ENCODE measurements at regions not wholly inside any gene's neighbourhood (a gene's known extent, or its start where the extent isn't known, plus 50 kb on each side); places are given as distances from the start of the nearest gene placed in this dataset.

- ATAC-seq (replicated peaks in 1 of 2) (no peak), DNase-seq (no peak)
- Mint-ChIP-seq H3K27ac (no peak overlapping the region), H3K9me3 (peaks cover 4% of the 10 kb centered on the region in 2 donors), H3K27me3 (ENCODE audit: low read depth) (no peaks in the 10 kb centered on the region), H3K4me1 (ENCODE audit: low read depth) (no peaks in the 10 kb centered on the region), H3K4me3 (no peak overlapping the region), H3K36me3 (ENCODE audit: insufficient read depth in 2 of 2) (no peaks in the 10 kb centered on the region)
These were observed 825.6 kb downstream of the TBC1D22A start for GRCh38 chr22:47587861-47588577.

- Mint-ChIP-seq H3K4me1 (ENCODE audit: low read depth) (no peaks in the 10 kb centered on the region), H3K27ac (no peak overlapping the region), H3K4me3 (no peak overlapping the region), H3K9me3 (peaks cover 4% of the 10 kb centered on the region in 2 donors), H3K27me3 (ENCODE audit: low read depth) (no peaks in the 10 kb centered on the region), H3K36me3 (ENCODE audit: insufficient read depth in 2 of 2) (no peaks in the 10 kb centered on the region)
- DNase-seq = no peak
- no peak for ATAC-seq (replicated peaks in 1 of 2)
These were observed 824.9 kb downstream of the TBC1D22A start for GRCh38 chr22:47587361-47587760.

- Mint-ChIP-seq H3K36me3 (ENCODE audit: insufficient read depth in 2 of 2) (no peaks in the 10 kb centered on the region), H3K4me3 (no peak overlapping the region), H3K4me1 (ENCODE audit: low read depth) (no peaks in the 10 kb centered on the region), H3K27ac (no peak overlapping the region), H3K27me3 (ENCODE audit: low read depth) (no peaks in the 10 kb centered on the region), H3K9me3 (peaks cover 4% of the 10 kb centered on the region in 2 donors)
- DNase-seq = no peak
- ATAC-seq (replicated peaks in 1 of 2) = no peak
These were observed 824.5 kb downstream of the TBC1D22A start for GRCh38 chr22:47586946-47587345.

GRCh38 chr22:47586038-47586437 lies 823.6 kb downstream of the TBC1D22A start:
- Mint-ChIP-seq H3K9me3 (peaks cover 4% of the 10 kb centered on the region in 2 donors), H3K36me3 (ENCODE audit: insufficient read depth in 2 of 2) (peaks cover 0 to 3% of the 10 kb centered on the region in 2 donors), H3K27me3 (ENCODE audit: low read depth) (no peaks in the 10 kb centered on the region), H3K27ac (no peak overlapping the region), H3K4me3 (no peak overlapping the region), H3K4me1 (ENCODE audit: low read depth) (no peaks in the 10 kb centered on the region)
- DNase-seq (no peak), ATAC-seq (replicated peaks in 1 of 2) (no peak)

- DNase-seq (no peak), ATAC-seq (replicated peaks in 1 of 2) (no peak)
- Mint-ChIP-seq H3K36me3 (ENCODE audit: insufficient read depth in 2 of 2) (peaks cover 0 to 3% of the 10 kb centered on the region in 2 donors), H3K27ac (no peak overlapping the region), H3K4me1 (ENCODE audit: low read depth) (no peaks in the 10 kb centered on the region), H3K27me3 (ENCODE audit: low read depth) (no peaks in the 10 kb centered on the region), H3K9me3 (peaks cover 4% of the 10 kb centered on the region in 2 donors), H3K4me3 (no peak overlapping the region)
These were observed 821.6 kb downstream of the TBC1D22A start for GRCh38 chr22:47583959-47584562.

- peaks cover 0 to 3% of the 10 kb centered on the region in 2 donors for H3K36me3 Mint-ChIP-seq (ENCODE audit: insufficient read depth in 2 of 2)
- H3K4me3 Mint-ChIP-seq = no peak overlapping the region
- ATAC-seq (replicated peaks in 1 of 2) (no peak), DNase-seq (no peak)
- H3K27me3 Mint-ChIP-seq (ENCODE audit: low read depth) = no peaks in the 10 kb centered on the region
- H3K27ac Mint-ChIP-seq = no peak overlapping the region
- H3K9me3 Mint-ChIP-seq = peaks cover 4% of the 10 kb centered on the region in 2 donors
- H3K4me1 Mint-ChIP-seq (ENCODE audit: low read depth) = no peaks in the 10 kb centered on the region
These were observed 819.6 kb downstream of the TBC1D22A start for GRCh38 chr22:47582067-47582466.

- Mint-ChIP-seq H3K27me3 (ENCODE audit: low read depth) (no peaks in the 10 kb centered on the region), H3K4me3 (no peak overlapping the region), H3K36me3 (ENCODE audit: insufficient read depth in 2 of 2) (peaks cover 0 to 3% of the 10 kb centered on the region in 2 donors), H3K4me1 (ENCODE audit: low read depth) (no peaks in the 10 kb centered on the region), H3K27ac (no peak overlapping the region), H3K9me3 (peaks cover 3% of the 10 kb centered on the region in 2 donors)
- DNase-seq (no peak), ATAC-seq (replicated peaks in 1 of 2) (no peak)
These were observed 817.7 kb downstream of the TBC1D22A start for GRCh38 chr22:47580121-47580520.

- H3K27ac Mint-ChIP-seq = no peak overlapping the region
- DNase-seq (no peak), ATAC-seq (replicated peaks in 1 of 2) (no peak)
- no peaks in the 10 kb centered on the region for H3K27me3 Mint-ChIP-seq (ENCODE audit: low read depth)
- no peaks in the 10 kb centered on the region for H3K4me1 Mint-ChIP-seq (ENCODE audit: low read depth)
- no peak overlapping the region for H3K4me3 Mint-ChIP-seq
- peaks cover 0 to 3% of the 10 kb centered on the region in 2 donors for H3K36me3 Mint-ChIP-seq (ENCODE audit: insufficient read depth in 2 of 2)
- no peaks in the 10 kb centered on the region for H3K9me3 Mint-ChIP-seq
These were observed 814.5 kb downstream of the TBC1D22A start for GRCh38 chr22:47576908-47577307.

DNA sequence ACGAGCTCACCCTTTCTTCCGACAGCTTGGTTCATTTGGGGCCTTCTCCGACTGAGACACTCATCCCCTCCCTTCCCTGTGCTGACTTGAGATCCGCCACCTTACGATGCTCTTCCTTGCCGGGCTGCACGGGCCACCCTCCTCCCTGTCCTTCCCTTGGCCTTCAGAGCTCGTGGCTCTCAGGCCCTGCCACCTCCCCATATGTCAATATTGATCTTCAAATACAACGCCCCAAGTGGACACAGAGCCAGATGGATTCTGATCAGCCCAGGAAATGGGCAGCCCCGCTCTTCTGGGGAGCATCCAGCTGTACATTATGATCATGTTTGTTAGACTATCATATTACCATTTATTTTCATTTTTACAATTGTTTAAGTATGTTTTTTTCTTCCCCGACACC lies 812.8 kb downstream of the TBC1D22A start:
- Mint-ChIP-seq H3K27me3 (ENCODE audit: low read depth) (no peaks in the 10 kb centered on the region), H3K4me1 (ENCODE audit: low read depth) (no peaks in the 10 kb centered on the region), H3K36me3 (ENCODE audit: insufficient read depth in 2 of 2) (no peaks in the 10 kb centered on the region), H3K9me3 (no peaks in the 10 kb centered on the region), H3K27ac (no peak overlapping the region), H3K4me3 (no peak overlapping the region)
- DNase-seq (no peak), ATAC-seq (replicated peaks in 1 of 2) (no peak)

DNA sequence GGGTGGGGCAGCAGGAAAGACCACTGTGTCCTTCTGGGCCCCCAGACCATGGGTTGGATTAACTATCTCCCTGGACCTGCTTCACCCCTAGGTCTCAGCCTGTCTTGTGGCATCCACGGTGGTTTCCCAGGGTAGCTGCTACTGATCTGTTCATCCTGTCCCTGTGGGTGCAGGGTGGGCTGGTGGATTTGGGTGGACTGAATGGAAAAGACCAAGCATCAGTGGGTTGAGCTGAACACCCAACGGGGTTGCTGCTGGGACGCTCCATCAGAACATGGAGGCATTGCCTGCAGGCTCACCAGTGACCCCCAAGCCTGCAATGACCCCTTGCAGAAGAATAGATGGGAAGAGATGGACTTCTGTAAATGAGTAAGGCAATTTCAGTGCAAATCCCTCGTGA lies 812.1 kb downstream of the TBC1D22A start:
- DNase-seq (no peak), ATAC-seq (replicated peaks in 1 of 2) (no peak)
- H3K27ac Mint-ChIP-seq = no peak overlapping the region
- no peaks in the 10 kb centered on the region for H3K9me3 Mint-ChIP-seq
- H3K4me1 Mint-ChIP-seq (ENCODE audit: low read depth) = no peaks in the 10 kb centered on the region
- H3K4me3 Mint-ChIP-seq = no peak overlapping the region
- H3K36me3 Mint-ChIP-seq (ENCODE audit: insufficient read depth in 2 of 2) = no peaks in the 10 kb centered on the region
- no peaks in the 10 kb centered on the region for H3K27me3 Mint-ChIP-seq (ENCODE audit: low read depth)

- Mint-ChIP-seq H3K36me3 (ENCODE audit: insufficient read depth in 2 of 2) (no peaks in the 10 kb centered on the region), H3K9me3 (no peaks in the 10 kb centered on the region), H3K27ac (no peak overlapping the region), H3K4me3 (no peak overlapping the region), H3K4me1 (ENCODE audit: low read depth) (no peaks in the 10 kb centered on the region), H3K27me3 (ENCODE audit: low read depth) (no peaks in the 10 kb centered on the region)
- no peak for DNase-seq
- ATAC-seq (replicated peaks in 1 of 2) = no peak
These were observed 810.7 kb downstream of the TBC1D22A start for GRCh38 chr22:47573141-47573540.

DNA sequence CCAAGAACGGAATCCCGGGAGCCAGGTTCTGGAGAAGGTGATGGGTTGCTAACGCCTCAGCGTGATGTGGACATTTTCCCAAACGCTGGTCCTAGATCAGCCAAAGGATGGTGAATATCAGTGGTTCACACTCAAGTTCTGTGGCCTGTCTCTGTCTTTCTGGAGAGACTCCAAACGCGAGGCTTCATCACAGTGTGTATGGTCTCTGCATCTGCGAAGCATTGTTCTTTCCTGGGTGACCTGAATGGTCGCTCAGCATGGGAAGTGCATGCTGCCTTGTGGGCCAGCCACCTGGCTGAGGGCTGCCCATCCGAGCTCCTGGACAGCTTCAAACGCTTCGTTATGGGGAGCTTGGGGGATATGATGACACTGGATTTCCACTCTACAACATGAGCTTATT lies 810.0 kb downstream of the TBC1D22A start:
- no peaks in the 10 kb centered on the region for H3K27me3 Mint-ChIP-seq (ENCODE audit: low read depth)
- no peaks in the 10 kb centered on the region for H3K36me3 Mint-ChIP-seq (ENCODE audit: insufficient read depth in 2 of 2)
- no peaks in the 10 kb centered on the region for H3K4me1 Mint-ChIP-seq (ENCODE audit: low read depth)
- H3K4me3 Mint-ChIP-seq = no peak overlapping the region
- no peak overlapping the region for H3K27ac Mint-ChIP-seq
- H3K9me3 Mint-ChIP-seq = no peaks in the 10 kb centered on the region
- no peak for DNase-seq
- no peak for ATAC-seq (replicated peaks in 1 of 2)

DNA sequence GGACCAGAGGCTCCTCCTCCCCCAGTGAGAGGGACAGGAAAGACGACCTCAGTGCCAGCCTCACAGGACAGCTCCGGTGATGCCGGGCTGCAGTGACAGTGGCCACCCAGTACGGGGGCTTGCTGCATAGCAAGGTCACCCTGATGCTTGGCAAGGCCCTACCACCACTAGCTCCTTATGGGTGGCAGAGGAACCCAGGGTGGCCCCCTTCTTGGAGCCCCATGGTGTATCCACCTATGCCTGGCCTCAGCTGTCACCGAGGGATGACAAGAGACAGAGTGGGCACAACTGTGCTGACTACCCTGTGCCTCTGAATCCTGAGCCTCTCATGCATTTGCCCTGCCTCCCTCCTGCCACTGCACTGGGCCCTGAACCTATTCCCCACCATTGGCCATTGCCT lies 809.2 kb downstream of the TBC1D22A start:
- Mint-ChIP-seq H3K27ac (no peak overlapping the region), H3K9me3 (no peaks in the 10 kb centered on the region), H3K27me3 (ENCODE audit: low read depth) (no peaks in the 10 kb centered on the region), H3K4me3 (no peak overlapping the region), H3K4me1 (ENCODE audit: low read depth) (no peaks in the 10 kb centered on the region), H3K36me3 (ENCODE audit: insufficient read depth in 2 of 2) (no peaks in the 10 kb centered on the region)
- ATAC-seq (replicated peaks in 1 of 2) (no peak), DNase-seq (no peak)

DNA sequence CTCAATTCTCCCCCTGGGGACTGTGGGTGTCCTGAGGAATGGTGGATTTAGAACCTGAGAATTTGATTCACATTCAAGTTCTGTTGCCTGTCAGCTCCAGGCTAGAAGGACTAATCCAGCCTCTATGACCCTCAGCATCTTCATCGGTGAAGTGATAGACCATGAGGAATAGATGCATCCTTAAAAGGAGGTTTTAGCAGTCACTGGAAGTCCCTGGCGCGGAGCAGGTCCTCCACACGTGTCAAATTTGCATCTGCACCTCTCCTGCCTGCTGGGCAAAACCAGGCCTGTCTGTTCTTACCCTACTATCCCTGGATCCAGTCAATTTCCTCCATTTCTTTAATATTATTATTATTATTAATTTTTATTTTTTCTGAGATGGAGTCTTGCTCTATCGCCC lies 808.4 kb downstream of the TBC1D22A start:
- Mint-ChIP-seq H3K9me3 (no peaks in the 10 kb centered on the region), H3K4me3 (no peak overlapping the region), H3K27ac (no peak overlapping the region), H3K36me3 (ENCODE audit: insufficient read depth in 2 of 2) (no peaks in the 10 kb centered on the region), H3K4me1 (ENCODE audit: low read depth) (no peaks in the 10 kb centered on the region), H3K27me3 (ENCODE audit: low read depth) (no peaks in the 10 kb centered on the region)
- DNase-seq (no peak), ATAC-seq (replicated peaks in 1 of 2) (no peak)
